Sigmoid colon (tissue), 4 donors: ENCODE measurements at regions not wholly inside any gene's neighbourhood (a gene's known extent, or its start where the extent isn't known, plus 50 kb on each side); places are given as distances from the start of the nearest gene placed in this dataset.

ENCODE experiments used
- POLR2A ChIP-seq, 2 donors: fragments of 450-650 bp; IDR thresholded peaks; one replicate each; pipeline ENCODE4 v1.6.1; 2016; ENCODE audit warnings: antibody characterized with exemption in 2 of 2, mild to moderate bottlenecking in 2 of 2, moderate library complexity in 2 of 2
- POLR2AphosphoS5 ChIP-seq, 4 donors: sonication (generic); formaldehyde crosslinking; IDR thresholded peaks; one replicate each; pipeline ENCODE4 v1.6.1; 2017; ENCODE audit warnings: antibody characterized with exemption in 4 of 4
- TF ChIP-seq, protein P1 (sequence below), 4 experiments: fragments of 450-650 bp in 3 of 4; fragments of 200-600 bp in 1 of 4; IDR thresholded peaks; one replicate each; pipeline ENCODE4 v1.5.1; 2016 to 2019; ENCODE audit warnings: antibody characterized with exemption in 4 of 4, mild to moderate bottlenecking in 3 of 4, moderate library complexity in 2 of 4

DNA sequence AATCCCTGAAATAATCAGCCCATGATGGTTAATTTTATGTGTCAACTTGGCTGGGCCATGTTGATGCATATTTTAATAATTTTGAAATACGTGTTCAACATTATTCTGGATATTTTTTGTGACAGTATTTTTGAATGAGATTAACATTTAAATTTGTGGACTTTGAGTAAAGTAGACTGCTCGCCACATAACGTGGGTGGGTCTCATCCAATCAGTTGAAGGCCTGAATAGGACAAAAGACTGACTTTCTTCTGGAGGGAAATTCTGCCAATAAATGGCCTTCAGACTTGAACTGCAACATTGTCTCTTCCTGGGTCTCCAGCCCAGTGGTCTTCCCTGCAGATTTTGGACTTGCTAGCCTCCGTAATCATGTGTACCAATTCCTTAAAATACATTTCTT, 53.6 kb upstream of the BICC1 start:
- TF ChIP-seq, protein P1, sequence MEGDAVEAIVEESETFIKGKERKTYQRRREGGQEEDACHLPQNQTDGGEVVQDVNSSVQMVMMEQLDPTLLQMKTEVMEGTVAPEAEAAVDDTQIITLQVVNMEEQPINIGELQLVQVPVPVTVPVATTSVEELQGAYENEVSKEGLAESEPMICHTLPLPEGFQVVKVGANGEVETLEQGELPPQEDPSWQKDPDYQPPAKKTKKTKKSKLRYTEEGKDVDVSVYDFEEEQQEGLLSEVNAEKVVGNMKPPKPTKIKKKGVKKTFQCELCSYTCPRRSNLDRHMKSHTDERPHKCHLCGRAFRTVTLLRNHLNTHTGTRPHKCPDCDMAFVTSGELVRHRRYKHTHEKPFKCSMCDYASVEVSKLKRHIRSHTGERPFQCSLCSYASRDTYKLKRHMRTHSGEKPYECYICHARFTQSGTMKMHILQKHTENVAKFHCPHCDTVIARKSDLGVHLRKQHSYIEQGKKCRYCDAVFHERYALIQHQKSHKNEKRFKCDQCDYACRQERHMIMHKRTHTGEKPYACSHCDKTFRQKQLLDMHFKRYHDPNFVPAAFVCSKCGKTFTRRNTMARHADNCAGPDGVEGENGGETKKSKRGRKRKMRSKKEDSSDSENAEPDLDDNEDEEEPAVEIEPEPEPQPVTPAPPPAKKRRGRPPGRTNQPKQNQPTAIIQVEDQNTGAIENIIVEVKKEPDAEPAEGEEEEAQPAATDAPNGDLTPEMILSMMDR (IDR thresholded peaks at IDR 0.05), result no peak
- no peak for TF ChIP-seq POLR2A (IDR thresholded peaks at IDR 0.05)
- TF ChIP-seq POLR2AphosphoS5 (IDR thresholded peaks at IDR 0.05), result no peak
